Transverse colon (tissue), 4 donors: ENCODE measurements at regions not wholly inside any gene's neighbourhood (a gene's known extent, or its start where the extent isn't known, plus 50 kb on each side); places are given as distances from the start of the nearest gene placed in this dataset.

Source experiments
- DNase-seq: peaks from one replicate; pipeline ENCODE4 v3.0.0-alpha.2; 2019
- H3K27ac ChIP-seq, 4 donors: fragments of 200-600 bp; sonication (generic); 2 replicates each; pipeline ENCODE4 v1.5.1; 2016 to 2018; ENCODE audit warnings: inconsistent platforms in 4 of 4
- H3K27me3 ChIP-seq: fragments of 200-600 bp; sonication (generic); 2 replicates; pipeline ENCODE4 v1.5.1; 2017; ENCODE audit warnings: inconsistent platforms
- H3K36me3 ChIP-seq, 4 donors: fragments of 200-600 bp; sonication (generic); 2 replicates each; pipeline ENCODE4 v1.5.1; 2017 to 2019; ENCODE audit warnings: inconsistent platforms in 4 of 4
- H3K4me1 ChIP-seq, 4 donors: fragments of 200-600 bp; sonication (generic); 2 replicates each; pipeline ENCODE4 v1.5.1; 2017 to 2020; ENCODE audit warnings: inconsistent platforms in 4 of 4
- H3K4me3 ChIP-seq, 4 donors: fragments of 200-600 bp; sonication (generic); 1 replicate in 1 of 4; 2 replicates in 3 of 4; pipeline versions ENCODE4 v1.5.1 to v1.6.1; 2017 to 2019; ENCODE audit warnings: inconsistent platforms in 4 of 4
- H3K9me3 ChIP-seq, 2 donors: fragments of 200-600 bp; sonication (generic); 2 replicates each; pipeline ENCODE4 v1.5.1; 2017 to 2019; ENCODE audit warnings: inconsistent platforms in 2 of 2
- CTCF ChIP-seq, 5 experiments: fragments of 200-600 bp in 3 of 5; fragments of 450-650 bp in 2 of 5; sonication (generic) in 3 of 5; IDR thresholded peaks; 1 replicate in 2 of 5; 2 replicates in 3 of 5; pipeline ENCODE4 v1.5.1; 2016 to 2017; ENCODE audit warnings: antibody characterized with exemption in 5 of 5, inconsistent platforms in 3 of 5, mild to moderate bottlenecking in 2 of 5, moderate library complexity in 1 of 5
- EP300 ChIP-seq: sonication (generic); formaldehyde crosslinking; IDR thresholded peaks from one replicate; pipeline ENCODE4 v1.6.1; 2017; ENCODE audit warnings: antibody characterized with exemption, low read depth
- POLR2A ChIP-seq: fragments of 450-650 bp; IDR thresholded peaks from one replicate; pipeline ENCODE4 v1.6.1; 2016; ENCODE audit warnings: antibody characterized with exemption, mild to moderate bottlenecking, moderate library complexity
- POLR2AphosphoS5 ChIP-seq, 3 donors: sonication (generic); formaldehyde crosslinking; IDR thresholded peaks; one replicate each; pipeline ENCODE4 v1.6.1; 2016; ENCODE audit warnings: antibody characterized with exemption in 3 of 3
- WGBS, 2 donors: methylation state at CpG; one replicate each; pipeline ENCODE4 v1.1.5; 2018; ENCODE audit warnings: low coverage in 1 of 2; 5-methylcytosine and 5-hydroxymethylcytosine counted together
- in situ Hi-C, 4 donors: fragments of 200-750 bp; cut with MboI; loops; one replicate each; pipeline versions ENCODE4 v1.15.0 to v1.15.1; 2017; ENCODE audit warnings: low sequenced_read_pairs in 3 of 4, low pct_ligation_motif_present in 1 of 4, low pct_unique_long_range_greater_than_20kb in 1 of 4
- intact Hi-C: fragments of 100-400 bp; cut with DNase I; formaldehyde crosslinking; loops from one replicate; pipeline ENCODE4 v1.15.1; 2023; ENCODE audit warnings: low total_unique reads

GRCh38 chr4:41339812-41340809 lies 83.4 kb downstream of the UCHL1 start:
- H3K27ac ChIP-seq = no peak overlapping the region
- no peak overlapping the region for H3K4me3 ChIP-seq
- H3K9me3 ChIP-seq = no peaks in the 10 kb centered on the region
- no peak for TF ChIP-seq POLR2AphosphoS5 (IDR thresholded peaks at IDR 0.05)
- TF ChIP-seq POLR2A = no peak
- TF ChIP-seq EP300 = no peak
- no peak for TF ChIP-seq CTCF (IDR thresholded peaks at IDR 0.05)
- intact Hi-C loops = no loop called here
- DNase-seq = no peak
- H3K4me1 ChIP-seq = no peaks in the 10 kb centered on the region
- no peaks in the 10 kb centered on the region for H3K36me3 ChIP-seq
- 75 to 81% methylated on average over 8 to 10 of the region's 10 CpGs for WGBS, 2 donors
- in situ Hi-C loops = no loop called here
- no peaks in the 10 kb centered on the region for H3K27me3 ChIP-seq

GRCh38 chr4:41346306-41347061 lies 89.8 kb downstream of the UCHL1 start:
- H3K27ac ChIP-seq = no peak overlapping the region
- no peaks in the 10 kb centered on the region for H3K9me3 ChIP-seq
- 29 to 41% methylated on average over 1 to 3 of the region's 3 CpGs for WGBS, 2 donors
- in situ Hi-C loops = no loop called here
- TF ChIP-seq CTCF (IDR thresholded peaks at IDR 0.05) (no peak), EP300 (no peak), POLR2A (no peak), POLR2AphosphoS5 (IDR thresholded peaks at IDR 0.05) (no peak)
- intact Hi-C loops = no loop called here
- no peak overlapping the region for H3K4me3 ChIP-seq
- H3K27me3 ChIP-seq = no peaks in the 10 kb centered on the region
- no peak for DNase-seq
- no peaks in the 10 kb centered on the region for H3K4me1 ChIP-seq
- H3K36me3 ChIP-seq = no peaks in the 10 kb centered on the region

- H3K27me3 ChIP-seq = no peaks in the 10 kb centered on the region
- in situ Hi-C loops = no loop called here
- TF ChIP-seq EP300 (no peak), POLR2A (no peak), POLR2AphosphoS5 (IDR thresholded peaks at IDR 0.05) (no peak), CTCF (IDR thresholded peaks at IDR 0.05) (no peak)
- no peak for DNase-seq
- no peak overlapping the region for H3K27ac ChIP-seq
- intact Hi-C loops = no loop called here
- no peaks in the 10 kb centered on the region for H3K36me3 ChIP-seq
- no peaks in the 10 kb centered on the region for H3K4me1 ChIP-seq
- no peak overlapping the region for H3K4me3 ChIP-seq
- H3K9me3 ChIP-seq = no peaks in the 10 kb centered on the region
Measured at GRCh38 chr4:41349021-41349420, 92.3 kb downstream of the UCHL1 start.

GRCh38 chr4:41358647-41359421 lies 102.1 kb downstream of the UCHL1 start:
- no peak overlapping the region for H3K4me3 ChIP-seq
- peaks cover 0 to 18% (median 9%) of the 10 kb centered on the region in 4 donors for H3K4me1 ChIP-seq
- intact Hi-C loops = no loop called here
- H3K9me3 ChIP-seq = no peaks in the 10 kb centered on the region
- in situ Hi-C loops = no loop called here
- no peak for DNase-seq
- TF ChIP-seq POLR2AphosphoS5 (IDR thresholded peaks at IDR 0.05) = no peak
- TF ChIP-seq POLR2A = no peak
- no peak for TF ChIP-seq CTCF (IDR thresholded peaks at IDR 0.05)
- TF ChIP-seq EP300 = no peak
- peaks cover 6% of the 10 kb centered on the region for H3K27me3 ChIP-seq
- WGBS, 2 donors = 79 to 100% methylated on average over 1 to 13 of the region's 13 CpGs
- no peaks in the 10 kb centered on the region for H3K36me3 ChIP-seq
- no peak overlapping the region for H3K27ac ChIP-seq
